SU-DHL-6 (cell line): ENCODE measurements at regions not wholly inside any gene's neighbourhood (a gene's known extent, or its start where the extent isn't known, plus 50 kb on each side); places are given as distances from the start of the nearest gene placed in this dataset.

Source experiments
- H2AFZ ChIP-seq: fragments of 200-600 bp; sonication (generic); 2 replicates; pipeline ENCODE4 v1.6.1; 2014; ENCODE audit warnings: low read depth, mild to moderate bottlenecking, moderate library complexity, mixed read lengths, antibody characterized with exemption, low read length; ENCODE audit not compliant: severe bottlenecking
- H3F3A ChIP-seq: fragments of 200-600 bp; shearing (Covaris generic); 2 replicates; pipeline ENCODE4 v1.6.0; 2016; ENCODE audit warnings: antibody characterized with exemption, mild to moderate bottlenecking; ENCODE audit not compliant: insufficient read depth
- H3K27ac ChIP-seq: fragments of 200-600 bp; sonication (generic); 2 replicates; pipeline ENCODE4 v1.5.1; 2016; ENCODE audit warnings: low read depth, mild to moderate bottlenecking, low read length, moderate library complexity, mixed read lengths
- H3K27me3 ChIP-seq: fragments of 200-600 bp; sonication (generic), shearing (Covaris generic); 2 replicates; pipeline ENCODE4 v1.6.0; 2014; ENCODE audit warnings: mild to moderate bottlenecking, low read length
- H3K36me3 ChIP-seq: fragments of 200-600 bp; sonication (generic); 2 replicates; pipeline ENCODE4 v1.6.1; 2014; ENCODE audit warnings: mild to moderate bottlenecking, low read length, mixed read lengths
- H3K4me2 ChIP-seq: fragments of 300-600, 200-600 bp; shearing (Covaris generic), sonication (generic); 2 replicates; pipeline ENCODE4 v1.6.0; 2014; ENCODE audit warnings: low read length, low read depth, mild to moderate bottlenecking; ENCODE audit not compliant: poor library complexity, severe bottlenecking
- H3K4me3 ChIP-seq: fragments of 200-600 bp; sonication (generic); 2 replicates; pipeline ENCODE4 v1.5.1; 2014; ENCODE audit warnings: antibody characterized with exemption, low read length, mild to moderate bottlenecking, mixed read lengths; ENCODE audit not compliant: insufficient read depth, poor library complexity, severe bottlenecking
- H3K79me2 ChIP-seq: fragments of 200-600 bp; sonication (generic); 2 replicates; pipeline ENCODE4 v1.6.1; 2014; ENCODE audit warnings: mild to moderate bottlenecking, low read length, moderate library complexity; ENCODE audit not compliant: insufficient read depth
- H3K9ac ChIP-seq: fragments of 200-600 bp; sonication (generic); 2 replicates; pipeline ENCODE4 v1.7.0; 2014; ENCODE audit warnings: mild to moderate bottlenecking, low read length
- H3K9me2 ChIP-seq: fragments of 200-600 bp; sonication (generic); replicated peaks from 2 replicates; pipeline ENCODE4 v1.6.1; 2014; ENCODE audit warnings: low read length; ENCODE audit not compliant: insufficient read depth
- H3K9me3 ChIP-seq: fragments of 200-600 bp; sonication (generic); 2 replicates; pipeline ENCODE4 v1.6.1; 2014; ENCODE audit warnings: low read length, mixed read lengths; ENCODE audit not compliant: insufficient read depth
- H4K20me1 ChIP-seq: fragments of 200-600 bp; sonication (generic); 2 replicates; pipeline ENCODE4 v1.6.1; 2014; ENCODE audit warnings: low read depth, mild to moderate bottlenecking, antibody characterized with exemption, low read length, moderate library complexity, mixed read lengths
- EZH2phosphoT487 ChIP-seq: fragments of 200-600 bp; sonication (generic), shearing (Covaris generic); conservative IDR thresholded peaks from 2 replicates; pipeline ENCODE4 v1.6.1; 2018; ENCODE audit warnings: mild to moderate bottlenecking, antibody characterized with exemption, low read length, moderate library complexity, mixed read lengths
- TF ChIP-seq, protein P1 (sequence below): fragments of 200-600 bp; sonication (generic); IDR thresholded peaks from one replicate; pipeline ENCODE4 v1.5.1; 2017; ENCODE audit warnings: antibody characterized with exemption, mild to moderate bottlenecking, low read length, moderate library complexity; ENCODE audit not compliant: insufficient read depth, poor library complexity, severe bottlenecking

DNA sequence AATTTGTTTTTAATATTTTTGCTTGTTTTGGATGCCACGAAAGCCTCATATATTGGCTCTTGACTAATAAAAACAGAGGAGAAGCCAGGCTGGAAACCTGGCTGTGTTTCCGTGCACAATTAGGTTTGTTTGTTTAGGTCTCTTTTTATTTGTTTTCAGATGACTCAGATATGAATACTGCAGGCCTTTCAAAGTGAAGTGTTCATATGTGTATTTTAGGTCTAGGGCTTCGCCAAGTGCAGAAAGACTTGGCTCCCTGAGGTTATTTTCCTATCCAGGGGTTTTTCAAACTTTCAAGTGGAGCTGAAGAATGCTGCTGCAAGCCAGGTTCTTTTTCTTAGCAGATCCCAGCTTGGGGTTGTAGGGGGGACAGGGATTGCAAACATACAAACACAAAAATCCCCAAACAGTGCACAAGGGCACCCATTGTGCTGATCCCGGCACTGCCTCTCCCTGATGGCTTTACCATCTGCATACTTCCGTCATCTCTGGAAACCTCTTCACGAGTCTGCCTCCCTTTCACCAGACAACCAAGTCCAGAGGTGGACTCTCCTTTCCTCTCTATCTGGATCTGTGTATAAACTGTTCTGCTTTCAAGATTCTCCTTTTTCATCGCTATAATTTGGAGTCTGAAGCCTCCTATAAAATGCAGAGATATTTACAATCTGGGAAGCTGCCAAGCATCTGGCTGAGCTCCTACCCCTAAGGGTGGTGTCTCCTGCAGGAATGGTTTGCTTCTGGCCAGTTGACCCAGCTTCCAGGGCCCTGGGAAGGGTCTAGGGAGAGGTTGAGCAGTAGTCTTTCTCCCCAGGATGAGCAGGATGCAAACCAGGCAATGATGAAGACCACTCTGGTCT lies 108.6 kb downstream of the SMIM20 start:
- no peak overlapping the region for H3K9ac ChIP-seq
- no peaks in the 10 kb centered on the region for H3F3A ChIP-seq
- H2AFZ ChIP-seq = no peak overlapping the region
- no peaks in the 10 kb centered on the region for H3K36me3 ChIP-seq
- no peaks in the 10 kb centered on the region for H3K79me2 ChIP-seq
- no peaks in the 10 kb centered on the region for H4K20me1 ChIP-seq
- H3K4me3 ChIP-seq = no peak overlapping the region
- no peak for TF ChIP-seq EZH2phosphoT487
- TF ChIP-seq, protein P1, sequence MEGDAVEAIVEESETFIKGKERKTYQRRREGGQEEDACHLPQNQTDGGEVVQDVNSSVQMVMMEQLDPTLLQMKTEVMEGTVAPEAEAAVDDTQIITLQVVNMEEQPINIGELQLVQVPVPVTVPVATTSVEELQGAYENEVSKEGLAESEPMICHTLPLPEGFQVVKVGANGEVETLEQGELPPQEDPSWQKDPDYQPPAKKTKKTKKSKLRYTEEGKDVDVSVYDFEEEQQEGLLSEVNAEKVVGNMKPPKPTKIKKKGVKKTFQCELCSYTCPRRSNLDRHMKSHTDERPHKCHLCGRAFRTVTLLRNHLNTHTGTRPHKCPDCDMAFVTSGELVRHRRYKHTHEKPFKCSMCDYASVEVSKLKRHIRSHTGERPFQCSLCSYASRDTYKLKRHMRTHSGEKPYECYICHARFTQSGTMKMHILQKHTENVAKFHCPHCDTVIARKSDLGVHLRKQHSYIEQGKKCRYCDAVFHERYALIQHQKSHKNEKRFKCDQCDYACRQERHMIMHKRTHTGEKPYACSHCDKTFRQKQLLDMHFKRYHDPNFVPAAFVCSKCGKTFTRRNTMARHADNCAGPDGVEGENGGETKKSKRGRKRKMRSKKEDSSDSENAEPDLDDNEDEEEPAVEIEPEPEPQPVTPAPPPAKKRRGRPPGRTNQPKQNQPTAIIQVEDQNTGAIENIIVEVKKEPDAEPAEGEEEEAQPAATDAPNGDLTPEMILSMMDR = no peak
- no peaks in the 10 kb centered on the region for H3K9me2 ChIP-seq
- no peak overlapping the region for H3K4me2 ChIP-seq
- no peaks in the 10 kb centered on the region for H3K9me3 ChIP-seq
- H3K27ac ChIP-seq = no peak overlapping the region
- H3K27me3 ChIP-seq = no peaks in the 10 kb centered on the region

DNA sequence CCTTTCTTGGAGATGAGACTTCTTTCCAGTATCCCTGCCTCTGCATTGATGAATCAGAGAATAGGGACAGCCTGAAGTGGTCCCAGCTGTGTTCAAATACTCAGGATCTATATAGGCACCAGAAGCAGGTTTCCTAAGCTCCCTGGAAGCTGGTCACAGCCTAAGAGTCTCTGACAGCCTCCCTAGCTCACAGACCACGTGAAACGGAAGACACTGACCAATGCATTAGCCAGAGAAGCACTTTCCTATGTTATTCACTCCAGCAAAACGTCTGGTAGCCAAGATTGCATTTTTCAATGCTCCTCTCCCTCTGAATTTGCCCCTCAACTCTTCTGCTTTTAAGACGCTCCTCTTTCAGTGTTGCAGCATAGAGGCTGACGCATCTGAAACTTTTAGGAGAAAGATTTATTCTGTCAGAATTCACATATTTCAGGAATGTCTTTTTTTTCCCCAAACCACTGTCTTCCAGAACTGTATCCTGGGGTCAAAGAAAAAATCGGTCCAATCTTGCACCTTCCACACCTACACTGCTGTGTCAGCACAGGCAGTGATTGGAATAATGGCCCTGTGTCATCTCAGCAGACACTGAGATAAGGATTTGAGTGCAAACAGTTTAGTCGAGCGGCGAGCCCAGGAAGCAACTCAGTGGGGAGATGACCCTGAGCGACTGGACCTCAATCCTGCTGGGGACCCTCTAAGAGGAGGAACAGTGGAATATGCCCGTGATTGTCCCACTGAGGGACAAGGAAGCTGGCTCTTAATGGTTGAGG lies 109.4 kb downstream of the SMIM20 start:
- Histone ChIP-seq H3K9me2 (no peaks in the 10 kb centered on the region), H3F3A (no peaks in the 10 kb centered on the region), H3K9ac (no peak overlapping the region), H3K79me2 (no peaks in the 10 kb centered on the region), H3K27ac (no peak overlapping the region), H3K4me2 (no peak overlapping the region), H3K27me3 (no peaks in the 10 kb centered on the region), H3K9me3 (no peaks in the 10 kb centered on the region), H3K4me3 (no peak overlapping the region), H4K20me1 (no peaks in the 10 kb centered on the region), H2AFZ (no peak overlapping the region), H3K36me3 (no peaks in the 10 kb centered on the region)
- TF ChIP-seq EZH2phosphoT487 = no peak
- TF ChIP-seq, protein P1 = no peak

DNA sequence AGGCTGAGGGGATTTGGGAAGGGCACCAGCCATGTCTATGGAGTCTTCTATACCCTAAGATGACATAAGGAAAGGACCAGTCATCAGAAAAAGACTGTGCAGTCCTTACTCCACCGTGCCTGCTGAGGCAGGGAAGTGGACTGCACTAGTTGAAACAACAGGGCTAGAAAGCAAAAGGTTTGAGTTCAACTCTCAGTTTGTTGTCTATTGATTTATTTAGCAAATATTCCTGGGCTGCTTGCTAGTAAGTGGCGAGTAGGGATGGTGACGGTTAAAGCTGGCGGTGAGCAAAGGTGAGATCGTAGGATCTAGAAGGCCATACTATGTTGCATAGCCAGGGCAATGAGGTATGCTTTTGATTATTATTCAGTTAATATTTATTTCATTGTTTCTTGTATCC lies 110.1 kb downstream of the SMIM20 start:
- no peak overlapping the region for H2AFZ ChIP-seq
- no peaks in the 10 kb centered on the region for H3K27me3 ChIP-seq
- H3K4me2 ChIP-seq = no peak overlapping the region
- H3K79me2 ChIP-seq = no peaks in the 10 kb centered on the region
- no peak overlapping the region for H3K4me3 ChIP-seq
- H3K27ac ChIP-seq = no peak overlapping the region
- no peaks in the 10 kb centered on the region for H3K9me2 ChIP-seq
- H3K9me3 ChIP-seq = no peaks in the 10 kb centered on the region
- no peak for TF ChIP-seq EZH2phosphoT487
- TF ChIP-seq, protein P1 = no peak
- no peak overlapping the region for H3K9ac ChIP-seq
- H3K36me3 ChIP-seq = no peaks in the 10 kb centered on the region
- H3F3A ChIP-seq = no peaks in the 10 kb centered on the region
- H4K20me1 ChIP-seq = no peaks in the 10 kb centered on the region
